ENCODE measurements at regions not wholly inside any gene's neighbourhood (a gene's known extent, or its start where the extent isn't known, plus 50 kb on each side); places are given as distances from the start of the nearest gene placed in this dataset.
A peak's percentile ranks its signal among the peaks of the same experiment; 100 is the strongest.

DNA sequence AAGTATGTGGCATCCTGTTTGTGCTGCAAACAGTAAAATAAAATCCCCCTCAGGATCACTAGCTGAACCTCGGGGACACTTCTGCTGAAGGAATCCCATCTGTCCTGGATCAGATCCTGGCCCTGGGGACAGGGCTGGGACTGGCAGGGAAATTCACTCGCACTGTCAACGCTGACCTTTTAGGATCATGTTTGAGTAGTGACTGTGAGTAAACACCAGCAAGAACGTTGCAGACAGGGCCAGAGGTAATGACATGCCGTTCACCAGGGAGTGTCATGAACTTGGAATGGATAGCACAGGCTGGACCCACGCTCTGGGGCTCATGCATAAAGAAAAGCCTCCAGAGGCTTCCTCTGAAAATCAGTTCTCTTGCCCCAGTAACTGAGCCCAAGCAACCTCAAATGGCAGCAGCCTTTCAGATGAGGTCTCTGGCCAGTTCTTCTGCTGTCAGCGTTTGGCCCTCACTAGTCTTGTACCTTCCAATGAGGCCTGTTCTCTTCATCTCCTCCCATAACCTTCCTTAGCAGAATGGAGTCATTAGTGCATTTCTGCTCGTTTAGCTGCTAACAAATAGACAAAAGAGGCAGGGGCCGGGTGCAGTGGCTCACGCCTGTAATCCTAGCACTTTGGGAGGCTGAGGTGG lies 51.0 kb upstream of the BARX2 start:
- no peak for DNase-seq (ENCODE audit: low read depth)

DNA sequence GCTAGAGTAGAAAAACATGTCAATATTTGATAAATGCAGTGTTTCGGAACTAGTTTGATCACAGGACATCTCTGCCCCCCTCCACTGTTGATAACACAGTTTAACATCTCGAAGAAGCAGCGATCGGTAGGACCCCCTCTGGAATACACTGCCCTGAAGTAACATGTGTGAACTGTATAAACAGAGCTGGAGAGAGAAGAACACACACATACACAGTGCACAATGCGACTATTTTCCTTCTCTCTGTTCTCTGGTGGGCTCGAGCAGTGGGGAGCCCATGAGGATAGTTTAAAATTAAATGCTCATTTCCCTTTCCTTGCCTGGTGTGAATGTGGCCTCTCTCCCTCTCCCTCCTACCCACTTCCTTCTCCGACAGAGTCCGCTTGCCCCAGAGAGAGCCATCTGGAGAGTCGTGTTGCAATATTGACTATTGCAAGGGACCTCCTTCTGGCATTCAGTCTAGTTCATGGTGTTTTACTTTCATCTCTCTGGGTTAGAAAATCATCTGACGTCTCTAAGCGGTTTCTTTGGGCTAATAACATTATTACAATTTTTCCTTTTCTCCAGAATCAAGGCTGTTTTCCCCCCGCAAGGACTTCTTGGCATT lies 51.6 kb upstream of the BARX2 start:
- peak; percentile 14 for DNase-seq (ENCODE audit: low read depth)

DNA sequence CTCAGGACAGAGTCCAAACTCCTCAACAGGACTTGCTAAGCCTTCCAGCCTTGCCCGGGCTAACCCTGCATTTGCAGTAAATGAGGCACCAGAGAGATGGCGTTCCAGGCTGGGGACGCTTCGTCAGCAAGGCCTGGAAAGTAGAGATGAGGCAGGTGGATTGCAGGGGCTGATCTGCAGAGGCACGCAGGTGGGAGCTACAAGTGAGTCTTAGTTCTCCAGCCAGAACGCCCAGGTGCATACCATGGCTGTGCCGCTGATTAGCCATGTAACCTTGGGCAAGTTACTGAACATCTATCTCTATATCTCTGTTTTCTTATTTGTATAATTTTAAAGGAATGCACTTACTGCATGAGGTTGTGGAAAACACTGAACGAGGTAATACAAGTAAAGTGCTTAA lies 52.7 kb upstream of the BARX2 start:
- DNase-seq (ENCODE audit: low read depth), result no peak

DNA sequence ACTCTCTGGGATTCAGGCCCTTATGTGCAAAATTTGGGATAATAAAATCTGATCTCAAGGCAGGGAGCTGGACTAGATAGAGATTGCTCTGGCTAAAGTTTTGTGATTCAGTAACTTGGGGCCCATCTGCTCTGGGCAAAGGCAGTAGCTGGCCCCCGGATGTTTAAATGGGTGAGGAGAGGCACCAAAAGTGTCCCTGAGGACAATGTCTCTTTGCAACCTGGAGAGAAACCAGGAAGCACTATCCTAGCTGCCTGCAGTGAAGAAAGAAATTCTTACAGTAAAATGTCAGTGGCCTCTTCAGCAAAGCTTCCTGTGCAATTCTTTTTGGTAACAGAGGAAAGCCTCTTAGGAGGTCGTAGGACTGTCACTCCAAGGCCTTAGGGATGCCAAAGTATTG lies 54.6 kb upstream of the BARX2 start:
- no peak for DNase-seq (ENCODE audit: low read depth)

DNA sequence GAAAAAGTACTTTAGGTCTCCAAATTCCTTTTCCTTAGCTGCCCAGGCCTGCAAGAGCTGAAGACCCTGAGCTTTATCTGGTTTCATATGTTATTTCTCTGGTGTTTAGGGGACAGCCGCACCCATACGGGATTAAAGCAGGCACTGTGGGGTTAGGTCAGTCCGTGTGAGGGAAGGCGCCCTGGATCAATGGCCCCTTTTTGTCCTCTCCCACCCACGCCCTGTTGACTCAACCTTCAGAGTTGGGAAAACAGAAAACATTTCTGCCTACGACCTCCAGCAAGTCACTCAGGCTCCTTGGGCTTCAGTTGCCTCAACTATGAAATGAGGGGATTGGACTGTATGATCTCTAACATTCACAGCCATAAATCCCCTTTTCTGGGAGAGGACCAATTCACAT lies 55.2 kb upstream of the BARX2 start:
- no peak for DNase-seq (ENCODE audit: low read depth)

DNA sequence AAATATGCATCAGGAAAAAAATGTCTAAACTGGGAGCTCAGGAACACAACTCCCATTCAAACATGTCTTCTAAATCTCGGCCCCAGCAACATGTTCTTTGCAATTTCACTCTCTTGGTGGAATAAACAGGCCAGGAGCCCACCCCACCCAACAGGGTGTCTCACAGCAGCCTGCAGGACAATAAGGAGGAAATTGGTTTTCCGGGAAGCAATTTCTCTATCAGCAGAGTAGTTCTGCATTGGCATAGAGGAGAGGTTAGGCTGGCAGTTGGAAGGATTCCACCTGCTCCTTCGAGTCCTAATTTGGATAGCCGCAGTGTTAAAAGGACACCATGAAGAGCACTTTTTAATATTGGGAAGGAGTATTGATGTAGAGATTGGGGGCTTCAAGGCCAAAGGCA lies 55.9 kb upstream of the BARX2 start:
- no peak for DNase-seq (ENCODE audit: low read depth)

DNA sequence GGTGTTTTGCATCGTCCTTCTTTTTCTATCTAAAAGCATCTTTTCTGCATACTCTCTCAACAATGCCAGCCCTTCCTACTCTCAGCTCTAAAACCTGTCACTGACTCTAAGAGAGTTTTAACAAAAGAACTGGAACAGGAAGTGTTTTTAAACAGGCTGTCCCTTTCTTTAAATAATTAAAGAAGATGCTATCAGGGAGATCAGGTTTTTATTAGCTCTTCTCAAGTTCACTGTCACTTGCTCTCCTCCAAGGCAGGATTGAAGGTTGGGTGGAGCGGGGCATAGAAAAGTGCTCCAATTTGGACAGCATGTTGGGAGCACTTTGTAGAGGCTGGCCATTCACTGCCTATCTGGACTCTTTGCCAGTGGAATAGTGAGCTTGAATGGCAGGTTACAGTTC lies 56.4 kb upstream of the BARX2 start:
- no peak for DNase-seq (ENCODE audit: low read depth)

DNA sequence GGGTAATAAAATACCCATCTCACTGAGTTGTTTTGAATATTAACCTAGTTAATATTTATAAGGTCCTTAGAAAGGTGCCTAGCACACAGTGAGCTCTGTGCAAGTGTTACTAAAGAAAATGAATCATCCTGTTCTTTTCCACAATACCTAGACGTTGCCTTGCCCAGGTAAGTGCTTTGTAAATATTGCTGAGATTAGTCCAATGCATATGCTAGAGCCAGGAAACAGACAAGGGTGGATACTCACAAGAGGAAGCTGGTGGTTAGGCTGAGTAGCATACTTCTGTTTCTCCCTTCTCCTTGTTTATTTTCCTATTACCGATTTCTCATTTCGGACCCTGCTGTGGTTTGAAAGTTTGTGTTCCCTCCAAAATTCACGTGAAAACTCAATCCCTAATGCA lies 58.1 kb upstream of the BARX2 start:
- DNase-seq (ENCODE audit: low read depth), result no peak

DNA sequence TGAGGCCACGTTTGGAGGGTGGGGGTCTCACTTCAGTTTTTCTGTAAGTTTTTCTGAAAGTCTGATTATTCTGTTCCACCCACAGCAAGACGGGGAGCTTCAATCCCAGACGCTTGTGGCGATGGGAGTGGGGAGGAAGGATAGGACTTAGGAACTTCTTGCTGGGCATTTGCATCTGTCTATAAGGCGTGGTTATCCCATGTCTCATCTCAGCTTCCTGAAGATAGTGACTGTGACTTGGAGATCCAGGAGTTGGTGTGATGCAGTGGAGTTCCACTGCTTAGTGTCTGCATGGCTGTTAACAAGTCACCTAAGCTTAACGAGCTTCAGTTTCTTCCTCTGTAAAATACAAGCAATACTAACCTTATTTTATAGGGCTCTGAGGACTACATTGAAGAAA lies 58.9 kb upstream of the BARX2 start:
- no peak for DNase-seq (ENCODE audit: low read depth)

DNA sequence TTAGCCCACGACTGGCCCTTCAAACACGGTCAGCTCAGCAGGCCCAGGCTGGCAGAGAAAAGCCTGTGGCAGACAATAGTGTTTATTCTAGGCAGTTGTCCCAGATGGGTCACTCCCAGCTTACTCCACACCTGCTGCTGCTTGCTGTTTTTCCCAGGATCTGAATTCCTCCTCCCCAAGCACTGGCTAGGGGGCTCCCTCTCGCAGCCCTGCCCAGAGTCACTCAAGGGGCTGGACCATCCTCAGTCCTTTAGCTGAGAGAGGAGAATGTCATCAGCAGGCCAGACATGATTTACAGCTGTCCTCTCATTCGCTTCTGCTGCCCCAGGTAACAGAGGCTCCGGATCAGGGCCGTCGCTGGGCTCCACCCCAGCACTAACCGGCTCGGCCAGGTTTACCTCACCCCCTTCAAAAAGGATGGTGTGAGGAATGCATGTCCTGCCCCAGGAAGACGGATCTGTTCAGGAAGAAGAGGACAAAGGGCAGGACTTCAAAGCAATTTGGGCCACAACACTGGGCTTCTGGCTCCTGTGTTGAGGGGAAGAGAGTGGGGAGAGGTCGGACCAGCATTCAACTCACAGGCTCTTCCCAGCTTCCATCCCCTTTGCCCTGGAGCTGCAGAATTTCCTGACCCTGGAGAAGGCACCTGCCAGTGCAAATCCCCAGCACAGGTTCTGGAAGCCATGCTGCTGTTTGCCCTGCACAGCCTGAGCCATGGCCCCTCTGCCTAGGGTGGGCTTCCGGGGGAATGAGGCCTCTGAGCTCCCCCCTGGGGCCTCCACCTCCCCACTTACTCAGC lies 59.7 kb upstream of the BARX2 start:
- no peak for DNase-seq (ENCODE audit: low read depth)

DNA sequence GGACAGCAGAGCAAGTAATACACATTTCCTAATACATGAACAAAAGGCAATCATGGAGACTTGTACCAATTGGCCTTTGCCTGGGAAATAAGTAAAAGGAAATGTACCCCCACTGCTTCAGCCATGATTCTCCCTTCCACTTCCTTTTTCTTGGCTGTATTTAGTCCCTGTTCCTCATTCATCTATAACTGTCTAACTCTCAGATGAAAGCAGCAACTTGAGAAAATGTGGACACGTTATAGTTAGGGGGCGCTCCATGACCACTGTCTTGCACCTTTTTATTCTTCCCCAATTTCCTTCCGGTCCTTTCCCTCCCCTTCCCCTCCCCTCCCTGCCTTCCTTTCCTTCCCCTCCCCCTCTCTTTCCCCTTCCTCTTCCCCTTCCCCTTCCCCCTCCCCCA lies 61.3 kb upstream of the BARX2 start:
- no peak for DNase-seq (ENCODE audit: low read depth)

DNA sequence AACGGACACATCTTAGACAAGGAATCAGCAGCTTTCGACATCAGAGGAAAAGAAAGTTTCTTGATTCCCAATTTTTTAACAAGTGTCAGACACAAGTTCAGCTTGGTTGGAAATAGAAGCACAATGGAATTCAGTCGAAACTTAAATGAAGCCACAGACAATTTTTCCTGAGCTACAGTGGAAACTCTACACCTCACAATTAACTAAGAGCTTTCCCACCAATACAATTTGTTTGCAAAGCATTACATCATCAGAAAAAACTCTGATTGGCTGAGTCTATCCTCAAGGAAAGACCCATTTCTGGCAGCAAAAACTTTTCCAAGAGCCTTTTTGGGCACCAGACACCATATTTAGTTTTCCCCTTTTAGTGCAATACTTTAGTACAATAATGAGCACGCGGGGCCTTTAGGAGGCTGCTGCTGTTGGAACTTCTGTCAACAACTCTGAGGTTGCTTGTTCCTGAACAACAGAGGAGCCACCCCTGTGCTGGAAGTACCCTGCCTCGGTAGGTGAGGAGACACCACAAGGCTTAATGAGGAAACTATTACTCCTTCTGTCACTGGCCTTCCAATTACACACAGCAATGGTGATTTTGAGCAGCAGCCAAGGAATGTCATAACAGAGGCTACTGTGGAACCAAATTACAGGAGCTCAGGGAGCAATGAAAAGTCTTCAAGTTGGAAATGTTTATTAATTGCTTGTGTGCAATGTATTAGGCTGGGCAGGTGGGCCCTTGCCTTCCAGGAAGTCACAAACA lies 61.9 kb upstream of the BARX2 start:
- DNase-seq (ENCODE audit: low read depth), result peak; percentile 52

DNA sequence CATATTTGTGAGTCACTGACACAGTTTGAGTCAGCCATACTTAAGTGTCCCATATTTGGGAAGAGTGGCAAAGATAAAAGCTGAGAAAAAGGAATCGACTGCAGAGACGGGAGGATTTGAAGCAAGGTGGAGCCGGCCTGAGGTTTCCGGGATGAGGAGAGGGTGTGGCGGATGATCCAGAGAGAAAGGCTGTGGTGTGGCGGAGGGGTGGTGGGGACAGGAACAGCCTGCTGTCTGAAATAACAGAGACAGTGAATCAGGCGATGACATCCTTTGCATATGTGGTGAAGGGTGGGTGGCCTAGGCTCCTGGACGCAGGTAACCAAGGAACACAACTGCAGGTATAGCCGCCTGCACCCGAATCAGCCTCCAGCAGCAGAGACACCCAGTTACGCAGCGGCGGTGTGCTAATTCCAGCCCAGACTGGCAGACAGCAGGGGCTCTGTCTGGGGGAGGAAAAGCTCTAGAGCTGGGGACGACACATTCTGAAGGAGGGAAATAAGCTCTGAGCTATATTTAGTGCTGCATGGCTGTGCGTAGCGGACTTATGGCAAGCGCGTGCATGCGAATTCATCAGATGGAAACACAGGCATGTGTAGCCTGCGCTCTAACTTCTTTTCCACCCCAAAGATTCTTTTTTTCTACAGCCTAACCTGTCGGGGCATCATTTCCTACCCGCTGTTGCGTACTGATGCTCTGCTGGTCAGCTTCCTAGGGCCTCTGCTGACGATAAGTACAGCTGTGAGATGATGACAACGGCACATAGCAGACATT lies 62.7 kb upstream of the BARX2 start:
- DNase-seq (ENCODE audit: low read depth), result no peak

DNA sequence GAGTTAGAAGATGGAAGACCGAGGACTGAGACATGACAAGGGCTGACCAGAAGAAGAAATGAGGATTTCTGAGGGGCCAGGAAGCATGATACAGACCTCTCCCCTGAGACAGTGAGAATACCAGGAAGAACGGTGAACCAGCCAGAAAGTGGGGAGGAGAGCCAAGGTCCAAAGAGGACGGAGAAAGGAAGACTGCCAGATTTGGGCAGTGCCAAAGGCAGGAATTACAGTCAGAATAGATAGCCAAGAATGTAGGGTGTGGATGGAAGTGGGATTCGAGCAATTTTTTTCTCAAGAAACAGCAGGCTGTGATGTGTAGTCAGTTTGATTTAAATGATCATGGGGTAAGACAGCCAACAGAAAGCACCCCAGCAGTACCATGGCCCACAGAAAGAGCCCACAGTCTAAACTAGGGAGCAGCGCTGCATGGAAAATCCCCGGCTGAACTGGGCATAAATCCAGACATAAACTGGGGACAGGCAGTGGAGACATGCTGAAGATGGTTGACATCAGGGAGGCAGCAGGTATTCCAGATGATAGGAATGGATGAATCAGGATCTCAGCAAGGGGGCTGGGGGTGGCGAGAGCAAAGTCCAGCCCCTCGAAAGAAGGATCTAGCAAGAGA lies 67.3 kb upstream of the BARX2 start:
- no peak for DNase-seq (ENCODE audit: low read depth)

DNA sequence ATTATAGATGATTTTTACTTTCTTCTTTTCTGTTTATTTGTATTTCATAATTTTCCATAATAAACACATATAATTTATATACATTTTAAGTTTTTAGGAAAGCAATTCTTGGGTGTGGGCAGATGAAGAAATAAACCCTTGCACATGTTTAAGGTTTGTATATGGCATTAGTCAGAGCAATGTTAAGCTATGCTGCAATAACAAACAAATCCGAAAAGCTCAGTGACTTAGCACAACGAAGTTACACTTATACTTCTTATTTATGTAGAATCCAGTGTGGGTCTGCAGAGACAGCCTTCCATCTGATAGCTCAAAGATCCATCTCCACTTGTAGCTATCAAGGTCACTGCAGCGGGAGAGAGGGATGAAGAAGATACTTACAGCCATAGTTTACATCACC lies 68.5 kb upstream of the BARX2 start:
- no peak for DNase-seq (ENCODE audit: low read depth)

DNA sequence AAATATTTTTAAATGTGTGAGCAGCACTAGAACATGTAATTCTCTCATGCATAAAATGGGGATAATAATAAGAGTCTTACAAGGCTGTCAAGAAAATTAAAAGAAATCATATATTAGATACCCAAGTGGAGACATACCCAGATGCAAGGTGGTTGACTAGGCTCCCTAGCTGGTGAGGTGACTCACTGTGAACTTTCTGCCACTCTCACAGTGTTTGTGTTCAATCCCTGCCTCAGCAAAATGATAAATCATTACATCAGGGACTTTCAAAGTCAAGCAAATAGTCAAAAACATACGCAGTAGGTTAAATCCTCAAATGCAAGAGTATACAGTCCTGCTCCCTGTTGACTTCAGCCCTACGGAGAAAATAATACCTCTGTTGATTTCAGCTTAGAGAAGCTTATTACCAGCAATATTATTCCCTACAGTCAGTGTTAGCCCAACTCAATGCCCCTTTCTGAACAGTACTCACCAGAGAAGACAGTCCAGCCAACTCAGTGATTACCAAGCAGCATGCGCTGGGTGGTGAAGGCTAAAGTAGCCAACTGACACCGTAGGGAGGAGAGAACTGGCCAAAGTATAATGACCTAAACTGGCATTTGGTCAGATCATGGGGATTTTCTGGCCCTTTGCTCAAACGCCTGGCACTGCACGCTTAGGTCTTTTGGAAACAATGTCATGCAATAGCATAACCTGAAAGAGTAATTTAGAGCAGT lies 73.1 kb upstream of the BARX2 start:
- no peak for DNase-seq (ENCODE audit: low read depth)

DNA sequence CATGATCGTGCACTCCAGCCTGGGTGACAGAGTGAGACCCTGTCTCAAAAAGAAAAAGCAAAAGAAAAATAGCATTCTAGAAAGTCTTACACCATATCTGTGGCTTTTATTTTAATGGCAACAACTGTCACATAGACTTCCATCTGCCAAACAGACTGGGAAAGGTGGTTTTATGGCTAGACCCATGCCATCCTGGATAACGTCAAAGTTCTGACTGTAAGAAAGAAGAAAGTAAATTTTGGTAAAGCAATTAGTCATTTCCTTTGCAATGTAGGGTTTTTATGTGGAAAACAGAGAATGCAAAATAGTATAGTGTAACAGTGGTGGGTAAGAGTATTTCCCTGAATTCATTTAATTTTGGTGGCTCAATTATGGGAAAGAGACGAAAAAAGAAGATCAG lies 75.5 kb upstream of the BARX2 start:
- no peak for DNase-seq (ENCODE audit: low read depth)

DNA sequence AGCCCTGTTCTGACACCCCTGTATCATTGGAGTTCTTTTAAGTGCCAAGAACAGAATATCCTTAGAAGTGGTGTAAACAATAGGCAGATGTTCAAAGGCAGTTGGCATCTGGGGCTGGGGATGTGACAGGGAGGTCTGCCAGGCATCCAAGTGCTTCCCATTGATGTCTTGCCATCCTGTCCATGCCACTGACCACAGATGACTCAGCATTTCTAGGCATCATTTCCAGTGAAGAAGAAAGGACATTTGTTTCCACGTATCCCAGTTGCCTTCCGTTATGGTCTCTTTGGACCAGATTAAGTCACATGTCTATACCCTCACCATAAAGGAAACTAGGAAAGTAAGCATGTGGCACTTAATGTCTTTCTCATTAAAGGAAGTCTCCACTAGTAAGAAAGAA lies 76.7 kb upstream of the BARX2 start:
- DNase-seq (ENCODE audit: low read depth), result no peak

DNA sequence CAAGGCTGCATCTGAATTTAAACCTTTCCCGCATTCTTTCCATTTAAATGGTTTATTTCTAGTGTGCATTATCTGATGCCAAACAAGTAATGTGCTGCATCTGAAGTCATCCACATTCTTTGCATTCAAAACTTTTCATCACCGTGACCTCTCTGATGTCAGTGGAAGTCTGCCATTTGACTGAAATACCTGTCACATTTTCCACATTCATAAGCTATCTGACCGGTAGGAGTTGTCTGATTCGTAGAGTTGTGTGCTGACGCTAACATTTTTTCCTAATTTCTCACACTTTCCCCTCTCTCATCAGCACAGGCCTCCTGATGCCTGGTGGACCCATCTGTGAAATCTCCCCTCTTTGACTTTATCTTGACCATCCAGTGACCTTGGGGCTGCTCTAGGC lies 79.9 kb upstream of the BARX2 start:
- DNase-seq (ENCODE audit: low read depth), result no peak

DNA sequence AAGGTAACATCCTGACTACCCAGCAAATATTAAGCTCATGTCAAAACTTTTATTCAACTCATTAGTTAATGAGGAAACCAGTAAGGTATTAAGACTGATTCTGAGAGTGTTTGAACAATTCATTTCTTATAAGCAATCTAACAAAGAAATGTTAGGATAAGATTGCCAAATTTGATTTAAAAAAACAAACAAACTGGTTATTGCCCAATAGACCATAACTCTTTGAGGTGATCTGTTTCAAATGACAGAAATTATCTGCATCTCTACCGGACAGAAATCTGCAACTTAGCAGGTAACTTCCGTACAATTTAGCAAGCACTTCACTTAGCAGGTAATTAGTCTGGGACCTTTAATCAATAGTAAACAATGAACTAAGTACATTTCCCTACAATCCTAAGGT lies 82.9 kb upstream of the BARX2 start:
- no peak for DNase-seq (ENCODE audit: low read depth)

DNA sequence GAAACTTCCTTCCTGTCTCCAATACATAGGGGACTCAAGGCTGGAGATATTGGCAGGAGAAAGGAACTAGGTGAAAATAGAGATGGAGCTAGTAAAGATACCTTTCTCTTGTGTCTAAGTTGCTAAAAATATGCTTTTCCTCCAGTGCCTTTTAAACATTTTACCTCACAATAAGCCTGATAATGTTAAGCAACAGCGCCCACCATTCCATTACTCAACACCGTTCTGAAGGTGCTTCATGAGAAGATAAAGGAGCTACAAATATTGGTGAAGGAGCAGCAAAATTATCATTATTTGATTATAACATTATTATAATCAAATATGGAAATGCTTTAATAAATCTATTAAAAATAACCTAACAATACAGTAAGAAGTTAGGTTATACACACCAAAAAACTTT lies 83.6 kb upstream of the BARX2 start:
- DNase-seq (ENCODE audit: low read depth), result no peak

Measured in forelimb muscle (tissue), 1 donor.